ENCODE measurements at regions not wholly inside any gene's neighbourhood (a gene's known extent, or its start where the extent isn't known, plus 50 kb on each side); places are given as distances from the start of the nearest gene placed in this dataset.

DNA sequence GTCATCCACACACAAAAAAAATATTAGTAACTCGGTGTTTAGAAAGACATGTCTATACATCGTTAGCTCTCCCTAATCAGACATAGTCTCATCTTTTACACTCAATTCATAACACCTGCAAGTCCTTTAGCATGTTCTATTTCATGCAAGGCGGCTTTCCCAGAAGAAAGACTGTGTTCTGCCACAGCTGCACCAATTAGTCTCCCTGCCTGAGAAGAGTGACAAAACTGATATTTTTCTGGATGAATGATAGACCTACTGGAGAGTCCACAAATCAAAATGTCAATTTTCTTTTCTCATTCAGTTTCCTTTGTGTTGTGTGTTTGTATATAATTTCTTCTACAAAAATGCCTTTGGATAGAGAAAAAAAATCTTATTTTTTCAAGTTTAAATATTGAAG is 435.8 kb upstream of the EPHA3 start:
- DNase-seq (ENCODE audit: low read depth, low spot score): no peak
- CTCF ChIA-PET: no interaction called here
- no peak overlapping the region for H3K4me3 ChIP-seq (ENCODE audit: low read depth, low read length)
- TF ChIP-seq, protein P1, sequence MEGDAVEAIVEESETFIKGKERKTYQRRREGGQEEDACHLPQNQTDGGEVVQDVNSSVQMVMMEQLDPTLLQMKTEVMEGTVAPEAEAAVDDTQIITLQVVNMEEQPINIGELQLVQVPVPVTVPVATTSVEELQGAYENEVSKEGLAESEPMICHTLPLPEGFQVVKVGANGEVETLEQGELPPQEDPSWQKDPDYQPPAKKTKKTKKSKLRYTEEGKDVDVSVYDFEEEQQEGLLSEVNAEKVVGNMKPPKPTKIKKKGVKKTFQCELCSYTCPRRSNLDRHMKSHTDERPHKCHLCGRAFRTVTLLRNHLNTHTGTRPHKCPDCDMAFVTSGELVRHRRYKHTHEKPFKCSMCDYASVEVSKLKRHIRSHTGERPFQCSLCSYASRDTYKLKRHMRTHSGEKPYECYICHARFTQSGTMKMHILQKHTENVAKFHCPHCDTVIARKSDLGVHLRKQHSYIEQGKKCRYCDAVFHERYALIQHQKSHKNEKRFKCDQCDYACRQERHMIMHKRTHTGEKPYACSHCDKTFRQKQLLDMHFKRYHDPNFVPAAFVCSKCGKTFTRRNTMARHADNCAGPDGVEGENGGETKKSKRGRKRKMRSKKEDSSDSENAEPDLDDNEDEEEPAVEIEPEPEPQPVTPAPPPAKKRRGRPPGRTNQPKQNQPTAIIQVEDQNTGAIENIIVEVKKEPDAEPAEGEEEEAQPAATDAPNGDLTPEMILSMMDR (IDR thresholded peaks at IDR 0.05; ENCODE audit: insufficient read depth, low read length, missing control alignments): no peak
- POLR2A ChIA-PET: no interaction called here

DNA sequence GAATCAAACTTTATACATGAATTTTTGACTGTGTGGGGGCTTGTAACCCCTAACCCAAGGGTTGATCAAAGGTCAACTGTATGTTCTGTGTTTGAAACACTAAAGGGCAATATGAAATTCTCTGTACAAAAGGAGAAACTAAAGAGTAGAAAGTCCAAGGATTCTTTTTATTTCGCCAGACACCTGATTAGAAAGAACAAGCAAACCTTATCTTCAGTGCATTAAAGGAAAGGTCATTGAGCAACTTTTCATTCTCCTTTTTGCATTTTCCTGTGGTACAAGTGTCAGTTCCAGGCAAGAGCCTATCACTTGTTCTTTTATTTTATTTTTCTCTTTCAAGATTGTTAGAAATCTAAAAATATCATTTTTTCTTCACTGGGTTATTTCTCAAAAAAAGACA is 430.1 kb upstream of the EPHA3 start:
- DNase-seq (ENCODE audit: low read depth, low spot score): no peak
- TF ChIP-seq, protein P1 (IDR thresholded peaks at IDR 0.05; ENCODE audit: insufficient read depth, low read length, missing control alignments): no peak
- no peak overlapping the region for H3K4me3 ChIP-seq (ENCODE audit: low read depth, low read length)
- ChIA-PET CTCF (no interaction called here), POLR2A (no interaction called here)

DNA sequence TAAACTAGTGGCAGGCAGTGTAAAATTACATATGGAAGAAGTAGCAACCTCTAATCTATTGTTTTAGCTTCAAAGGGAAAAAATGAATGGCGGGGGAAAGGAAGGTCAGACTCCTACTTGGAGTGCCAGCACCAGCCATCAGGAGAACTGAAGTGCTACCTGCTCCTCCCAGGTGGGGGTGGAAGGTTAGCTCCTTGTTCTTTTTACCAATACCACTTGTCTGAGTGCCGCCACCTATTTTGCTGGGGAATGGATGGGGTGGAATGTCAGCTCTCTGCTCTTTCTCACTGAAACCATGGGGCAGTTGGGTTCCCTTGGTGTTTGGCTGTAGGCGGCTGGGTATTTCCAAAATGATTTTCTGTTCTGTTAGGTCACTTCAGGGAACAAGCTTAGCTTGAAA is 428.7 kb upstream of the EPHA3 start:
- no peak for DNase-seq (ENCODE audit: low read depth, low spot score)
- ChIA-PET CTCF (no interaction called here), POLR2A (no interaction called here)
- no peak overlapping the region for H3K4me3 ChIP-seq (ENCODE audit: low read depth, low read length)
- TF ChIP-seq, protein P1 (IDR thresholded peaks at IDR 0.05; ENCODE audit: insufficient read depth, low read length, missing control alignments): no peak

DNA sequence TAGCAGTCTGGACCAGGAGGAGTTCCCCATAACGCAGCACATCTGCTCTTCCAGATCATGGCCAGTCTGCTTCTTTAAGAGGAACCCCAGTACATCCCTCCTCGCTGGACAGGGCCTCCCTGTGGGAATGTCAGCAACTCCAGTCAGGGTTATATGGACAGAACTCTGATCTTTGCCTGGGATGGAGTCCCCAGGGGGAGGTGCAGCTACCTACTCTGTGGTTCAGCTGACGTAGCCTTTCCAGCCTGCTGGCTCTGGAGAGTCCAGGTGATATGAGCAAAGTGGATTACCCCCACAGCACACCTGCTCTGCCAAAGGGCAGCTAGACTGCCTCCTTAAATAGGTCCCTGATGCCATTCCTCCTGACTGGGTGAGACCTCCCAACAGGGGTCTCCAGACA is 417.1 kb upstream of the EPHA3 start:
- TF ChIP-seq, protein P1 (IDR thresholded peaks at IDR 0.05; ENCODE audit: insufficient read depth, low read length, missing control alignments): no peak
- H3K4me3 ChIP-seq (ENCODE audit: low read depth, low read length): no peak overlapping the region
- DNase-seq (ENCODE audit: low read depth, low spot score): no peak
- ChIA-PET CTCF (no interaction called here), POLR2A (no interaction called here)

DNA sequence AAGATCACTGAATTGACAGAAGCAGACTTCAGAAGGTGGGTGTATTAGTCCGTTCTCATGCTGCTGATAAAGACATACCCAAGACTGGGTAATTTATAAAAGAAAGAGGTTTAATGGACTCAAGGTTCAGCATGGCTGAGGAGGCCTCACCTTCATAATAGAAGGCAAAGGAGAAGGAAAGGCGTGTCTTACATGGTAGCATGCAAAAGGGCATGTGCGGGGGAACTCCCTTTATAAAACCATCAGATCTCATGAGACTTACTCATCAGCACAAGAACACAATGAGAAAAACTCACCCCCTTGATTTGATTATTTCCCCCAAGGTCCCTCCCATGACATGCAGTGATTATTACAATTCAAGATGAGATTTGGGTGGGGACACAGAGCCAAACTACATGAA is 416.3 kb upstream of the EPHA3 start:
- CTCF ChIA-PET: no interaction called here
- H3K4me3 ChIP-seq (ENCODE audit: low read depth, low read length): no peak overlapping the region
- no peak for DNase-seq (ENCODE audit: low read depth, low spot score)
- TF ChIP-seq, protein P1 (IDR thresholded peaks at IDR 0.05; ENCODE audit: insufficient read depth, low read length, missing control alignments): no peak
- POLR2A ChIA-PET: no interaction called here

DNA sequence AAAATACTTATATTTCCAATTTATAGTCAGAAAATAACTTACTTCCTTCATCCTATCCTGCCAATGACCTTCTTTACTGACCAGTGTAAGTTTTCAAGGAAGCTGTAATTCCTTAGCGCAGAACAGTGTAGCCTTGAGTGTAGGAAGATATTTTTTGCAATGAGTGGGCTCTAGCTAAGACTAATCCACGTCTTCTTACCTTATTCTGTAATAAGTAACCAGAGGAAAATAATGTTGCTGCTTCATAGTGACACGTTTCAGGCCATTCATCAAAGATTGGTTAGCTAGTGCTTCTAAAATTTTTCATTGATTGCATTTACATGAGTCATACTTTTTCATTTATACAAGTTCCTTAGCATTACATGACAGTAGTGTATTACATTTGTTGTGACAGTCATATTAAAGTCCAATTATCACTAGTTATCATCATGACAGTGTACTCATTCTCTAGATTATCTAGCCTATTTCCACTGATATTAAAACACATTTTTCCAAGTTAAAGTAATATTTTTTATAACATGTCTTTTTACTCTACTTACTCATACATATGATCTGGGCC is 403.8 kb upstream of the EPHA3 start:
- H3K4me3 ChIP-seq (ENCODE audit: low read depth, low read length): no peak overlapping the region
- CTCF ChIA-PET: no interaction called here
- no peak for DNase-seq (ENCODE audit: low read depth, low spot score)
- TF ChIP-seq, protein P1 (IDR thresholded peaks at IDR 0.05; ENCODE audit: insufficient read depth, low read length, missing control alignments): no peak
- POLR2A ChIA-PET: no interaction called here
